ENCODE measurements at regions not wholly inside any gene's neighbourhood (a gene's known extent, or its start where the extent isn't known, plus 50 kb on each side); places are given as distances from the start of the nearest gene placed in this dataset.
A peak's percentile ranks its signal among the peaks of the same experiment; 100 is the strongest.

DNA sequence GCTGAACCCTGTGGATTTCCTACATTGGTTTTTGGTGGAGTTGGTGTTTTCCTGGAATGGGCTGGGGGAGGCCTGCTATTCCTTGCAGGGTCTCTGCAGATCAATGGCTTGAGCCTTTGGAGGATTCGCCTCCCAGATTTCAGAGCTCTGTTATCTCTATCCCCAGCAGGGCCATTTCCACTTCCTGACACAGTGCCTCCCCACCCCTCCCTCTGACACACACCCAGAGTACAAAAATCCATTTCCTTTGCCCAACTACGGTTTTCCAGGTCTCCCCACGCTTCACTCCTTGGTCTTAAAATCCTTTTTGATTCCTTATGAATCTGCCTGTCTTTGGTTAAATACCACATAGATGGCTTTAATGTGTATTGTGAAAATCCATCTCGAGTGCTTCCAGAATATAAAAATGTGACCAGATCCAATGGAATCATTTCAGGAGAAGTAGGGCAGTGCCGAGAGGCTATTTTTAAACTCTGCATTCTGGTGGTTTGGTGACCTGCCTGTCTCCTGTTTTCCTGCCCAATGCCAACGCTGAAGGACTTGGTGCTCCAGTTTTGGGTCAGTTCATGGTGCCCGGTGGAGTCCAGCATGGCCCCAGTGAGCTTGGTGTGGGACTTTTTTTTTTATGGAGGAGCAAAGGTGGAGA lies 60.9 kb downstream of the ARL4C start:
- Histone ChIP-seq H3K4me1 (ENCODE audit: control insufficient read depth, insufficient read depth, low read length) (peaks cover 30% of the 10 kb centered on the region), H3K27me3 (ENCODE audit: control insufficient read depth, insufficient read depth, low read length) (no peaks in the 10 kb centered on the region), H3K4me3 (ENCODE audit: low read length) (no peak overlapping the region), H3K9me3 (ENCODE audit: control insufficient read depth, insufficient read depth, low read length) (no peaks in the 10 kb centered on the region), H3K36me3 (ENCODE audit: control insufficient read depth, insufficient read depth, low read length) (no peaks in the 10 kb centered on the region), H3K27ac (ENCODE audit: low read length) (no peak overlapping the region)
- DNase-seq (no peak), ATAC-seq (no peak)
- Mint-ChIP-seq H3K4me1 (peaks cover 40 to 59% of the 10 kb centered on the region in 2 donors), H3K4me3 (no peak overlapping the region), H3K27ac (peak overlapping the region in 1 of 2 donors; percentile 14), H3K9me3 (peaks cover 0 to 2% of the 10 kb centered on the region in 2 donors), H3K27me3 (ENCODE audit: low read depth in 2 of 2) (no peaks in the 10 kb centered on the region), H3K36me3 (no peaks in the 10 kb centered on the region)
- intact Hi-C loops (cut with micrococcal nuclease), result no loop called here
- WGBS (ENCODE audit: insufficient coverage), result 87% methylated on average over 7 of the region's 7 CpGs
- TF ChIP-seq, protein P1, sequence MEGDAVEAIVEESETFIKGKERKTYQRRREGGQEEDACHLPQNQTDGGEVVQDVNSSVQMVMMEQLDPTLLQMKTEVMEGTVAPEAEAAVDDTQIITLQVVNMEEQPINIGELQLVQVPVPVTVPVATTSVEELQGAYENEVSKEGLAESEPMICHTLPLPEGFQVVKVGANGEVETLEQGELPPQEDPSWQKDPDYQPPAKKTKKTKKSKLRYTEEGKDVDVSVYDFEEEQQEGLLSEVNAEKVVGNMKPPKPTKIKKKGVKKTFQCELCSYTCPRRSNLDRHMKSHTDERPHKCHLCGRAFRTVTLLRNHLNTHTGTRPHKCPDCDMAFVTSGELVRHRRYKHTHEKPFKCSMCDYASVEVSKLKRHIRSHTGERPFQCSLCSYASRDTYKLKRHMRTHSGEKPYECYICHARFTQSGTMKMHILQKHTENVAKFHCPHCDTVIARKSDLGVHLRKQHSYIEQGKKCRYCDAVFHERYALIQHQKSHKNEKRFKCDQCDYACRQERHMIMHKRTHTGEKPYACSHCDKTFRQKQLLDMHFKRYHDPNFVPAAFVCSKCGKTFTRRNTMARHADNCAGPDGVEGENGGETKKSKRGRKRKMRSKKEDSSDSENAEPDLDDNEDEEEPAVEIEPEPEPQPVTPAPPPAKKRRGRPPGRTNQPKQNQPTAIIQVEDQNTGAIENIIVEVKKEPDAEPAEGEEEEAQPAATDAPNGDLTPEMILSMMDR (IDR thresholded peaks at IDR 0.05), result no peak

DNA sequence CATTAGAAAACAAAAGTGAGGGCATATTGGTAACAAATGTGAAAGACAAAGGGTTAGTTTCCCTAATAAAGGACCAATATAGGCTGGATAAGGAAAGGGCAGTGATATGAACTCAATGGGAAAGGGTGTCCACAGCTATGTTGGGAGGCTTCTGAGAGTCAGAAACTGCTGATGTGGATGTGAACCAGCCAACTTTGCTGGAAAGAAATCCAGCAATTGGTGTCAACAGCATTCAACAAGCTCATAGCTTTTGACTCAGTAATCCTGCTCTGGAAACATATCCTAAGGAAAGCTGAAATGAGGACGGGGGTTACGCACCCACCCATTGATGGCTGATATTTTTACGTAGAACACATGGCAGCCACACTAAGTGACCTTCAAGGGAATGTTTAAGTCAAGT lies 63.7 kb downstream of the ARL4C start:
- Histone ChIP-seq H3K9me3 (ENCODE audit: control insufficient read depth, insufficient read depth, low read length) (no peaks in the 10 kb centered on the region), H3K36me3 (ENCODE audit: control insufficient read depth, insufficient read depth, low read length) (no peaks in the 10 kb centered on the region), H3K4me1 (ENCODE audit: control insufficient read depth, insufficient read depth, low read length) (peaks cover 35% of the 10 kb centered on the region), H3K4me3 (ENCODE audit: low read length) (no peak overlapping the region), H3K27ac (ENCODE audit: low read length) (no peak overlapping the region), H3K27me3 (ENCODE audit: control insufficient read depth, insufficient read depth, low read length) (no peaks in the 10 kb centered on the region)
- DNase-seq, result no peak
- Mint-ChIP-seq H3K27me3 (ENCODE audit: low read depth in 2 of 2) (no peaks in the 10 kb centered on the region), H3K27ac (peak overlapping the region in 1 of 2 donors; percentile 66), H3K36me3 (no peaks in the 10 kb centered on the region), H3K4me3 (no peak overlapping the region), H3K4me1 (peaks cover 46 to 65% of the 10 kb centered on the region in 2 donors), H3K9me3 (no peaks in the 10 kb centered on the region)
- intact Hi-C loops (cut with micrococcal nuclease), result no loop called here
- WGBS (ENCODE audit: insufficient coverage), result 81% methylated on average over 3 of the region's 3 CpGs
- TF ChIP-seq, protein P1 (IDR thresholded peaks at IDR 0.05), result no peak
- ATAC-seq, result no peak

DNA sequence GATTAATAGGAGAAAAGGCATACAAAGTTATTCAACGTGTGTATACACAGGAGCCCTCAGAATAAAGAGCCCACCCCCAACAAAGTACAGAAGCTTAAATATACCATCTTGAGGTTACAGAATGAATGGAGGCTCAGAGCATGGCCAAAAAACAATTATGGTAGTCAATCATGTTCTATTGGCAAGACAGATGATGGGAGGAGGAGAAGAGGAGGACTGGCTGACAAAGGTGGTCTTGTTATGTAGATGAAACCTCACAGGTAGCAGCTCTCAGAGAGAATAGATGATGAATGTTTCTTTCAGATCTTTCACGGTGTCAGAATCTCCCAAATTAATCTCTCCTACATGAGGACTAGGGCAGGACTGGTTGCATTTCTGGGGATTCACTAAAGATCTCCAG lies 66.0 kb downstream of the ARL4C start:
- no peaks in the 10 kb centered on the region for H3K9me3 ChIP-seq (ENCODE audit: control insufficient read depth, insufficient read depth, low read length)
- Mint-ChIP-seq H3K4me1 (peaks cover 60 to 67% of the 10 kb centered on the region in 2 donors), H3K27ac (peak overlapping the region; percentile 98 to 100), H3K9me3 (no peaks in the 10 kb centered on the region), H3K27me3 (ENCODE audit: low read depth in 2 of 2) (no peaks in the 10 kb centered on the region), H3K4me3 (no peak overlapping the region), H3K36me3 (no peaks in the 10 kb centered on the region)
- H3K4me1 ChIP-seq (ENCODE audit: control insufficient read depth, insufficient read depth, low read length), result peaks cover 45% of the 10 kb centered on the region
- TF ChIP-seq, protein P1 (IDR thresholded peaks at IDR 0.05), result no peak
- H3K4me3 ChIP-seq (ENCODE audit: low read length), result no peak overlapping the region
- peak overlapping the region; percentile 36 for H3K27ac ChIP-seq (ENCODE audit: low read length)
- 92% methylated on average over 2 of the region's 2 CpGs for WGBS (ENCODE audit: insufficient coverage)
- no peak for ATAC-seq
- intact Hi-C loops (cut with micrococcal nuclease), result no loop called here
- H3K27me3 ChIP-seq (ENCODE audit: control insufficient read depth, insufficient read depth, low read length), result no peaks in the 10 kb centered on the region
- no peak for DNase-seq
- no peaks in the 10 kb centered on the region for H3K36me3 ChIP-seq (ENCODE audit: control insufficient read depth, insufficient read depth, low read length)

DNA sequence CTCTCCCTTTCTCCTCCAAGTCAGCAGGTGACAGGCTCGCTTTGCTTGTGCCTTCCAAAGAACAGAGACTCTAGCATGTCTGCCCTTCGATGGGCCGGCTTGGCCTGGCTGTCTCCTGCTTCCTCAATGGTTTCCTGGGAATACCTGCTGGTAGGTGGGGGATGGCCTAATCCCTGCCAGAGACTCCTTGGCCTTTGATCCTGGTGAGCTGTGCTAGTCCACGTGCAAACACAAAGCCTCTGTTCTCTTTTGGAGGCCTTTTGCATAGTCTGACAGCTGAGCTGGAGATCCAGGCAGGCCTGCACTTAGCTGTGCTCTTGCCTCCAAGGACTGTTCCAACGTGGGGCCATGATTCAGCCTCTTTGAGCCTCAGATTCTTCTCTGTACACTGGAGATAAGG lies 67.6 kb downstream of the ARL4C start:
- intact Hi-C loops (cut with micrococcal nuclease), result loop anchor here (5.0 to 10.0 kb wide), 2 partner anchors 33 to 434 kb away; no protein-coding TSS in a partner anchor
- Histone ChIP-seq H3K27ac (ENCODE audit: low read length) (peak overlapping the region; percentile 98), H3K27me3 (ENCODE audit: control insufficient read depth, insufficient read depth, low read length) (no peaks in the 10 kb centered on the region), H3K36me3 (ENCODE audit: control insufficient read depth, insufficient read depth, low read length) (no peaks in the 10 kb centered on the region), H3K9me3 (ENCODE audit: control insufficient read depth, insufficient read depth, low read length) (peaks cover 3% of the 10 kb centered on the region), H3K4me1 (ENCODE audit: control insufficient read depth, insufficient read depth, low read length) (peaks cover 56% of the 10 kb centered on the region), H3K4me3 (ENCODE audit: low read length) (no peak overlapping the region)
- H3K4me3 Mint-ChIP-seq, result peak overlapping the region; percentile 45
- H3K27me3 Mint-ChIP-seq (ENCODE audit: low read depth in 2 of 2), result no peaks in the 10 kb centered on the region
- ATAC-seq (no peak), DNase-seq (no peak)
- H3K9me3 Mint-ChIP-seq, result no peaks in the 10 kb centered on the region
- H3K4me1 Mint-ChIP-seq, result peaks cover 74 to 76% of the 10 kb centered on the region in 2 donors
- no peaks in the 10 kb centered on the region for H3K36me3 Mint-ChIP-seq
- peak overlapping the region; percentile 98 to 100 for H3K27ac Mint-ChIP-seq
- TF ChIP-seq, protein P1 (IDR thresholded peaks at IDR 0.05), result no peak
- 90% methylated on average over 5 of the region's 5 CpGs for WGBS (ENCODE audit: insufficient coverage)

All from natural killer cell (primary cell).